ENCODE measurements at regions not wholly inside any gene's neighbourhood (a gene's known extent, or its start where the extent isn't known, plus 50 kb on each side); places are given as distances from the start of the nearest gene placed in this dataset.

DNA sequence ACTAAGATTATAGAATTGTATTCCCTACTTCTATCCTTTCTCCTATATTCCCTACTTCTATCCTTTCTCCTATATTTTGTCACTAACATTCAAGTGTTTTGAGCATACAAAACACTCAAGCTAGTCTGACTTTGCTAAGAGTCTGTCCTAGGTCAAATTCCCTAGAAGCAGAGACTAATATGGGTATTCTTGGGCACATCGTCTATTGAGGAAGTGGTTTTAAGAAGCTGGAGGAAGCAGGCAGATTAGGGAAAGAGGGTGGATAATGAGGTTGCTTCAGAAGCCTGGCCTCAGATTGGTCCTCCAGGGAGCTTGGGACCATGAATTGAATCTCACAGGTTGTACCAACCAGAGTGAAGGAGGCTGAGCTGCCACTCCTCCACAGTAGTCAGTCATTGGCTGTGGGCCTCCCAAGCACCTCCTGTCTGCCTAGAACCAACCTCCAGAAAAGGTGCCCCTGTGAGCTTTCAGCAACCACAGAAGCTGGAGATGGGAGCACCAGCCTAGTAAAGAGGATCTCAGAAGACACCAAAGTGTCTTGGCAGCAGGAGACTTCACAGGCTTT, 295.9 kb upstream of the PHF14 start:
- TF ChIP-seq, protein P1, sequence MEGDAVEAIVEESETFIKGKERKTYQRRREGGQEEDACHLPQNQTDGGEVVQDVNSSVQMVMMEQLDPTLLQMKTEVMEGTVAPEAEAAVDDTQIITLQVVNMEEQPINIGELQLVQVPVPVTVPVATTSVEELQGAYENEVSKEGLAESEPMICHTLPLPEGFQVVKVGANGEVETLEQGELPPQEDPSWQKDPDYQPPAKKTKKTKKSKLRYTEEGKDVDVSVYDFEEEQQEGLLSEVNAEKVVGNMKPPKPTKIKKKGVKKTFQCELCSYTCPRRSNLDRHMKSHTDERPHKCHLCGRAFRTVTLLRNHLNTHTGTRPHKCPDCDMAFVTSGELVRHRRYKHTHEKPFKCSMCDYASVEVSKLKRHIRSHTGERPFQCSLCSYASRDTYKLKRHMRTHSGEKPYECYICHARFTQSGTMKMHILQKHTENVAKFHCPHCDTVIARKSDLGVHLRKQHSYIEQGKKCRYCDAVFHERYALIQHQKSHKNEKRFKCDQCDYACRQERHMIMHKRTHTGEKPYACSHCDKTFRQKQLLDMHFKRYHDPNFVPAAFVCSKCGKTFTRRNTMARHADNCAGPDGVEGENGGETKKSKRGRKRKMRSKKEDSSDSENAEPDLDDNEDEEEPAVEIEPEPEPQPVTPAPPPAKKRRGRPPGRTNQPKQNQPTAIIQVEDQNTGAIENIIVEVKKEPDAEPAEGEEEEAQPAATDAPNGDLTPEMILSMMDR (optimal IDR thresholded peaks at IDR 0.05 in 1 of 3, IDR thresholded peaks at IDR 0.05 in 1 of 3, conservative IDR thresholded peaks at IDR 0.05 in 1 of 3; ENCODE audit: extremely low read depth in 1 of 3, insufficient read depth in 2 of 3, low read length in 3 of 3), result no peak
- no peak for TF ChIP-seq EZH2 (IDR thresholded peaks at IDR 0.05; ENCODE audit: low read length)

Measured in keratinocyte (primary cell).